A549 (cell line): ENCODE measurements at regions not wholly inside any gene's neighbourhood (a gene's known extent, or its start where the extent isn't known, plus 50 kb on each side); places are given as distances from the start of the nearest gene placed in this dataset.

Experiments used
- ATAC-seq, 2 experiments: fragments of 200-7000 bp in 1 of 2; fragments of >200 bp in 1 of 2; cut with Nextera tagmentation in 1 of 2; cut with Tn5 transposase in 1 of 2; 3 replicates each; pipeline versions ENCODE4 v1.8.0 to v1.9.1; 2018 to 2020; ENCODE audit warnings: mild to moderate bottlenecking in 1 of 2, moderate library complexity in 1 of 2
- CTCF ChIA-PET: fragments of 300-600 bp; sonication (Branson Sonifier 250); formaldehyde crosslinking; extraction: SDS; loops from one replicate; lab custom pipeline; 2021; ENCODE audit warnings: antibody characterized with exemption, inconsistent platforms; lab: Yijun Ruan, JAX
- POLR2A ChIA-PET: fragments of 350-600 bp; formaldehyde crosslinking; extraction: SDS; loops from one replicate; lab custom pipeline; 2021; ENCODE audit warnings: antibody characterized with exemption, inconsistent platforms; lab: Yijun Ruan, JAX
- DNase-seq, 2 experiments: peaks; one replicate each; pipeline versions ENCODE4 v3.0.0 to v3.0.0-alpha.2; 2011 to 2016; ENCODE audit warnings: low read depth in 1 of 2, low spot score in 1 of 2
- FAIRE-seq: peaks from 2 replicates; lab custom pipeline; 2011; peaks lifted over from hg19 to GRCh38; lab: Jason Lieb, UNC
- H3K27ac ChIP-seq, 2 experiments: fragments of >200 bp; sonication (Bioruptor Twin); formaldehyde crosslinking; 3 replicates each; pipeline ENCODE4 v1.5.1; 2016 to 2017
- H3K4me1 ChIP-seq: fragments of >200 bp; sonication (Bioruptor Twin); formaldehyde crosslinking; 3 replicates; pipeline ENCODE4 v1.6.1; 2016
- H3K4me2 ChIP-seq: fragments of >200 bp; sonication (Bioruptor Twin); formaldehyde crosslinking; 3 replicates; pipeline ENCODE4 v1.6.1; 2016
- H3K4me3 ChIP-seq: fragments of >200 bp; sonication (Bioruptor Twin); formaldehyde crosslinking; 3 replicates; pipeline ENCODE4 v1.5.1; 2016
- H3K9me3 ChIP-seq: fragments of >200 bp; sonication (Bioruptor Twin); formaldehyde crosslinking; 3 replicates; pipeline ENCODE4 v1.6.1; 2016
- BCL3 ChIP-seq: fragments of >200 bp; sonication (Bioruptor Twin); formaldehyde crosslinking; IDR thresholded peaks from 3 replicates; pipeline ENCODE4 v1.6.1; 2016
- CBX2 ChIP-seq: fragments of 200-600 bp; sonication (generic); IDR thresholded peaks from 2 replicates; pipeline ENCODE4 v1.6.1; 2016; ENCODE audit warnings: low read depth, mild to moderate bottlenecking, borderline replicate concordance
- CBX8 ChIP-seq: fragments of 200-600 bp; sonication (generic); IDR thresholded peaks from 2 replicates; pipeline ENCODE4 v1.6.1; 2016
- CHD4 ChIP-seq: fragments of 200-600 bp; sonication (generic); IDR thresholded peaks from 2 replicates; pipeline ENCODE4 v1.6.1; 2016; ENCODE audit warnings: antibody characterized with exemption, mild to moderate bottlenecking, borderline replicate concordance
- CTCF ChIP-seq: fragments of >200 bp; sonication (Bioruptor Twin); formaldehyde crosslinking; IDR thresholded peaks from 3 replicates; pipeline ENCODE4 v1.5.1; 2016
- ELK1 ChIP-seq: fragments of 150-350 bp; IDR thresholded peaks from 2 replicates; pipeline ENCODE4 v1.6.1; 2014; ENCODE audit warnings: low read depth, mild to moderate bottlenecking, low read length
- ESRRA ChIP-seq: fragments of 150-350 bp; IDR thresholded peaks from 2 replicates; pipeline ENCODE4 v1.6.1; 2014; ENCODE audit warnings: mild to moderate bottlenecking, low read length, borderline replicate concordance
- FOSL2 ChIP-seq, 2 experiments: fragments of 450-650 bp in 1 of 2; fragments of >200 bp in 1 of 2; sonication (Bioruptor Twin) in 1 of 2; formaldehyde crosslinking; IDR thresholded peaks; 2 replicates each; pipeline versions ENCODE4 v1.5.0 to v1.6.1; 2016 to 2020; ENCODE audit warnings: mild to moderate bottlenecking in 1 of 2, moderate library complexity in 1 of 2
- GATA3 ChIP-seq: IDR thresholded peaks from 2 replicates; pipeline ENCODE4 v1.6.1; 2012; ENCODE audit warnings: borderline replicate concordance
- HDAC2 ChIP-seq: fragments of 200-600 bp; sonication (generic); IDR thresholded peaks from 2 replicates; pipeline ENCODE4 v1.6.1; 2016
- HEYL ChIP-seq: fragments of 250-450 bp; sonication (Bioruptor Pico); IDR thresholded peaks from 2 replicates; pipeline ENCODE4 v1.8.0; 2021; ENCODE audit warnings: mild to moderate bottlenecking, moderate library complexity
- HOXB13 ChIP-seq: fragments of 250-450 bp; sonication (Bioruptor Pico); IDR thresholded peaks from 2 replicates; pipeline ENCODE4 v1.5.0; 2020; ENCODE audit warnings: low read depth, mild to moderate bottlenecking, moderate library complexity
- JUNB ChIP-seq: fragments of >200 bp; sonication (Bioruptor Twin); formaldehyde crosslinking; IDR thresholded peaks from 2 replicates; pipeline ENCODE4 v1.6.1; 2016
- KDM5A ChIP-seq: fragments of 200-600 bp; sonication (generic); IDR thresholded peaks from 2 replicates; pipeline ENCODE4 v1.6.1; 2016; ENCODE audit warnings: antibody characterized with exemption, mild to moderate bottlenecking
- NR3C1 ChIP-seq: fragments of >200 bp; sonication (Bioruptor Twin); formaldehyde crosslinking; IDR thresholded peaks from 3 replicates; pipeline ENCODE4 v1.6.1; 2017
- PBX3 ChIP-seq: IDR thresholded peaks from 2 replicates; pipeline ENCODE4 v1.6.1; 2012
- POLR2AphosphoS2 ChIP-seq: conservative IDR thresholded peaks from 2 replicates; pipeline ENCODE4 v1.6.1; 2012; ENCODE audit warnings: low read length, improper control_type of control experiment, inconsistent platforms
- RAD21 ChIP-seq, 2 experiments: fragments of >200 bp in 1 of 2; sonication (Bioruptor Twin) in 1 of 2; formaldehyde crosslinking in 1 of 2; IDR thresholded peaks in 1 of 2; conservative IDR thresholded peaks in 1 of 2; 2 replicates in 1 of 2; 3 replicates in 1 of 2; pipeline ENCODE4 v1.6.1; 2012 to 2018; ENCODE audit warnings: inconsistent platforms in 1 of 2
- RARB ChIP-seq: fragments of 250-450 bp; sonication (Bioruptor Pico); IDR thresholded peaks from 2 replicates; pipeline ENCODE4 v1.8.0; 2021; ENCODE audit warnings: mild to moderate bottlenecking, moderate library complexity
- RFX5 ChIP-seq: fragments of 450-650 bp; IDR thresholded peaks from 2 replicates; pipeline ENCODE4 v1.7.1; 2014; ENCODE audit warnings: antibody characterized with exemption, mild to moderate bottlenecking, moderate library complexity
- SMC3 ChIP-seq: fragments of >200 bp; sonication (Bioruptor Twin); formaldehyde crosslinking; IDR thresholded peaks from 3 replicates; pipeline ENCODE4 v1.6.1; 2018; ENCODE audit warnings: inconsistent platforms
- SREBF2 ChIP-seq: fragments of 450-650 bp; IDR thresholded peaks from 2 replicates; pipeline ENCODE4 v1.6.1; 2014; ENCODE audit warnings: mild to moderate bottlenecking, moderate library complexity
- TFCP2L1 ChIP-seq: fragments of 250-450 bp; sonication (Bioruptor Pico); IDR thresholded peaks from 2 replicates; pipeline ENCODE4 v1.5.0; 2021; ENCODE audit warnings: mild to moderate bottlenecking
- TP53 ChIP-seq: fragments of 250-450 bp; sonication (Bioruptor Pico); IDR thresholded peaks from 2 replicates; pipeline ENCODE4 v1.5.0; 2021; ENCODE audit warnings: mild to moderate bottlenecking, moderate library complexity
- ZFP36 ChIP-seq: fragments of 450-650 bp; IDR thresholded peaks from 2 replicates; pipeline ENCODE4 v1.6.1; 2014; ENCODE audit warnings: borderline replicate concordance; ENCODE audit not compliant: partially characterized antibody
- WGBS: methylation state at CpG from one replicate; pipeline ENCODE4 v1.1.6; 2017; ENCODE audit errors: missing lambda C conversion rate; 5-methylcytosine and 5-hydroxymethylcytosine counted together
- TF ChIP-seq, protein P1 (sequence below): fragments of 250-450 bp; sonication (Bioruptor Pico); IDR thresholded peaks from 2 replicates; pipeline ENCODE4 v1.5.0; 2021; ENCODE audit warnings: mild to moderate bottlenecking, moderate library complexity, borderline replicate concordance
- TF ChIP-seq, protein P2 (sequence below): IDR thresholded peaks from 2 replicates; pipeline ENCODE4 v1.6.1; 2012; ENCODE audit warnings: low read depth, borderline replicate concordance

DNA sequence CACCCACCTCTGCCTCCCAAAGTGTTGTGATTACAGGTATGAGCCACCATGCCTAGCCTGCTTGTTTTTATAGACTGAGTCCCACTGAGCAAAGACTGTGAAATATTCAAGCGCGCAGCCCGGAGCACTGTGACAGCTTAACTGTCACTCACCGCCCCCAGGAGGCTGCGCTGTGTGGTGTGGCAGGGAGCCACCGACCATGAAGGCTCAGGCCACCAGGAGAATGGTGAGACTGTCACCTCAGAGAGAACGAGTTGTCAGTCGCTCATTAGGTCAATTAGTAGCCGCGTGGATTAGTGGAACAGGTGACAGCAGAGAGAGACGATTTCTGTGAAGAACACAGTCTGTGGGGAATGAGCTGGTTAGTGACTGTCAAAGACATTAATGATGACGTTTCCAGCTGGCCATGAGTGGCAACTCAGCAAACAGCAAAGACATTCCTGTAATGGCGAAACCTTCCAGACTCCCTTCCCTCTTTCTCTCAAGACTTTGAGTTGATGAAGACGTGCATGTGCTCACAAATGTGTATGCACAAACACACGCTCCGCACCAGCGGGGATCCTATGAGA, 64.5 kb downstream of the CYCS start:
- Histone ChIP-seq H3K4me1 (no peaks in the 10 kb centered on the region), H3K27ac (no peak overlapping the region), H3K4me3 (no peak overlapping the region), H3K9me3 (no peaks in the 10 kb centered on the region), H3K4me2 (no peak overlapping the region)
- no peak for ATAC-seq
- POLR2A ChIA-PET: no interaction called here
- no peak for DNase-seq
- no peak for TF ChIP-seq HEYL (CRISPR knock-in tag)
- TF ChIP-seq CBX8: no peak
- TF ChIP-seq SMC3: no peak
- TF ChIP-seq NR3C1: no peak
- CTCF ChIA-PET: interaction anchor here (0.9 to 4.0 kb wide), 7 partner anchors 8 to 81 kb away, joined by 3 to 20 read pairs (median 4); partner anchors contain the start of gene OSBPL3
- 81% methylated on average over 16 of the region's 17 CpGs for WGBS
- FAIRE-seq: no peak

GRCh38 chr7:25059576-25059975, 65.5 kb downstream of the CYCS start:
- no peak for FAIRE-seq
- ATAC-seq: no peak
- TF ChIP-seq BCL3: no peak
- no peak for TF ChIP-seq SMC3
- TF ChIP-seq, protein P1, sequence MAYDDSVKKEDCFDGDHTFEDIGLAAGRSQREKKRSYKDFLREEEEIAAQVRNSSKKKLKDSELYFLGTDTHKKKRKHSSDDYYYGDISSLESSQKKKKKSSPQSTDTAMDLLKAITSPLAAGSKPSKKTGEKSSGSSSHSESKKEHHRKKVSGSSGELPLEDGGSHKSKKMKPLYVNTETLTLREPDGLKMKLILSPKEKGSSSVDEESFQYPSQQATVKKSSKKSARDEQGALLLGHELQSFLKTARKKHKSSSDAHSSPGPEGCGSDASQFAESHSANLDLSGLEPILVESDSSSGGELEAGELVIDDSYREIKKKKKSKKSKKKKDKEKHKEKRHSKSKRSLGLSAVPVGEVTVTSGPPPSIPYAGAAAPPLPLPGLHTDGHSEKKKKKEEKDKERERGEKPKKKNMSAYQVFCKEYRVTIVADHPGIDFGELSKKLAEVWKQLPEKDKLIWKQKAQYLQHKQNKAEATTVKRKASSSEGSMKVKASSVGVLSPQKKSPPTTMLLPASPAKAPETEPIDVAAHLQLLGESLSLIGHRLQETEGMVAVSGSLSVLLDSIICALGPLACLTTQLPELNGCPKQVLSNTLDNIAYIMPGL (CRISPR knock-in tag): no peak
- TF ChIP-seq RARB (CRISPR knock-in tag): no peak
- TF ChIP-seq PBX3: no peak
- TF ChIP-seq KDM5A: no peak
- no peak for TF ChIP-seq ESRRA
- no peak for TF ChIP-seq NR3C1
- TF ChIP-seq SREBF2: no peak
- TF ChIP-seq POLR2AphosphoS2: no peak
- no peak for TF ChIP-seq JUNB
- TF ChIP-seq ELK1: no peak
- no peak for TF ChIP-seq GATA3
- TF ChIP-seq FOSL2 (IDR thresholded peaks at IDR 0.05): no peak
- TF ChIP-seq FOSL2 (CRISPR knock-in tag; IDR thresholded peaks at IDR 0.05): no peak

DNA sequence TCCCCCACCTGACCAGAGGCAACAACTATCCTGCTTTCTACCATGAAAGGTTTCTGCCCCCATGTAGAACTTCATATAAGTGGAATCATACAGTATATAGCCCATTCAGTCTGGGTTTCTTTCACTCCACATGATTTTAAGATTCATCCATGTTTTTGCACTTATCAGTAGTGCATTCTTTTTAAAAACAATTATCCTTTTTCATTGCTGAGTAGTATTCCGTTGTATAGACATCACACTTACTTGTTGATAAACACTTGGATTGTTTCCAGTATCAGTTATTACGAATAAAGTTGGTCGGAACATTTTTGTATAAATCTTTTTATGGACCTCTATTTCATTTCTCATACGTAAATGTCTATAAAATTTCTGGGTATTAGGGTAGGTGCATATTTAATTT, 68.7 kb downstream of the CYCS start:
- H3K9me3 ChIP-seq: no peaks in the 10 kb centered on the region
- POLR2A ChIA-PET: no interaction called here
- H3K4me1 ChIP-seq: no peaks in the 10 kb centered on the region
- no peak for DNase-seq
- 52% methylated on average over 4 of the region's 4 CpGs for WGBS
- ATAC-seq: no peak
- FAIRE-seq: no peak
- CTCF ChIA-PET: no interaction called here
- H3K4me3 ChIP-seq: no peak overlapping the region
- H3K4me2 ChIP-seq: no peak overlapping the region
- no peak overlapping the region for H3K27ac ChIP-seq
- TF ChIP-seq RFX5: no peak
- TF ChIP-seq HEYL (CRISPR knock-in tag): no peak
- no peak for TF ChIP-seq CBX2
- TF ChIP-seq CBX8: no peak
- TF ChIP-seq TP53 (CRISPR knock-in tag): no peak
- no peak for TF ChIP-seq RAD21 (conservative IDR thresholded peaks at IDR 0.05 in 1 of 2, IDR thresholded peaks at IDR 0.05 in 1 of 2)
- TF ChIP-seq HOXB13 (CRISPR knock-in tag): no peak
- TF ChIP-seq TFCP2L1: no peak
- TF ChIP-seq RARB (CRISPR knock-in tag): no peak
- no peak for TF ChIP-seq HDAC2
- no peak for TF ChIP-seq ZFP36
- no peak for TF ChIP-seq NR3C1
- no peak for TF ChIP-seq CHD4
- TF ChIP-seq POLR2AphosphoS2: no peak
- TF ChIP-seq, protein P2, sequence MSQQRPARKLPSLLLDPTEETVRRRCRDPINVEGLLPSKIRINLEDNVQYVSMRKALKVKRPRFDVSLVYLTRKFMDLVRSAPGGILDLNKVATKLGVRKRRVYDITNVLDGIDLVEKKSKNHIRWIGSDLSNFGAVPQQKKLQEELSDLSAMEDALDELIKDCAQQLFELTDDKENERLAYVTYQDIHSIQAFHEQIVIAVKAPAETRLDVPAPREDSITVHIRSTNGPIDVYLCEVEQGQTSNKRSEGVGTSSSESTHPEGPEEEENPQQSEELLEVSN: no peak
- no peak for TF ChIP-seq CTCF

More at GRCh38 chr7:25059576-25059975, 65.5 kb downstream of the CYCS start:
- H3K27ac ChIP-seq: no peak overlapping the region
- H3K4me3 ChIP-seq: no peak overlapping the region
- ChIA-PET CTCF (interaction anchor here (1.3 to 4.0 kb wide), 3 partner anchors 11 to 80 kb away, joined by 4 to 20 read pairs (median 9); partner anchors contain the start of gene OSBPL3), POLR2A (no interaction called here)
- no peaks in the 10 kb centered on the region for H3K9me3 ChIP-seq
- WGBS: 89% methylated on average over 7 of the region's 7 CpGs
- no peaks in the 10 kb centered on the region for H3K4me1 ChIP-seq
- no peak for DNase-seq
- no peak overlapping the region for H3K4me2 ChIP-seq
